ENCODE measurements at regions not wholly inside any gene's neighbourhood (a gene's known extent, or its start where the extent isn't known, plus 50 kb on each side); places are given as distances from the start of the nearest gene placed in this dataset.

DNA sequence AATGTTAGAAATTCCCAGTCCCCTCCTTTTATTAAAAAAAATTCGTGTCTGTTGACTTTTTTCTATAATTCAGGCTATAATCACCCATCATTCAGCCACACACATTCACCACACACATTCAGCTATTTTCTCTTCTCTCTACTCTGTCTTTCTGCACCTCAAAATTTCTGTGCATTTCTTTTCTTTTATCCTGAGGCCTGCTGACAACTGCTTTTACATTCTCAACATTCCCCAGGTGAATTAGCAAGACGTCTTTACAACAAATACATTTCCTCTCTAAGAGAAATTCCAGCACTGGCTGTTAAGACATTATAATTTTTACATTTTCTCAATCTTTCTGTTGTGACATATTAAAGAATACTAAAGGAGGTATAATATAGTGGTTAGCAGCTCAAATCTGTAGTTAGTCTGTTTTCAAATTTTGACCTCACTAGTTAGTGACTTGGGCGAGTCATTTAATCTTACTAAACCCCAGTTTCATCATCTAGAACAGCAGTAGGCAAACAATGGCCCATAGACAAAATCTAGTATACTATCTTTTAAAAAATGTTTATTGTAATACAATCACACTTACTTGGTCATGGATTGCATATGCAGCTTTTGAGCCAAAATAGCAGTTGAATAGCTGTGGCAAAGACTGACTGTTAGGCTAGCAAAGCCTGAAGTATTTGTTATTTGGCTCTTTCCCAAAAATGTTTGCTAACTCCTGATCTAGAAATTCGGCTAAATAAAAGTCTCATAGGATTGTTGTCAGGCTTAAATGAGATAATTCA, 350.7 kb downstream of the NSUN3 start:
- Mint-ChIP-seq H3K4me1 (no peaks in the 10 kb centered on the region), H3K27ac (no peak overlapping the region), H3K36me3 (no peaks in the 10 kb centered on the region), H3K4me3 (no peak overlapping the region), H3K27me3 (no peaks in the 10 kb centered on the region), H3K9me3 (no peaks in the 10 kb centered on the region)
- POLR2A ChIA-PET = no interaction called here
- DNase-seq (no peak), ATAC-seq (ENCODE audit: low read depth) (no peak)

DNA sequence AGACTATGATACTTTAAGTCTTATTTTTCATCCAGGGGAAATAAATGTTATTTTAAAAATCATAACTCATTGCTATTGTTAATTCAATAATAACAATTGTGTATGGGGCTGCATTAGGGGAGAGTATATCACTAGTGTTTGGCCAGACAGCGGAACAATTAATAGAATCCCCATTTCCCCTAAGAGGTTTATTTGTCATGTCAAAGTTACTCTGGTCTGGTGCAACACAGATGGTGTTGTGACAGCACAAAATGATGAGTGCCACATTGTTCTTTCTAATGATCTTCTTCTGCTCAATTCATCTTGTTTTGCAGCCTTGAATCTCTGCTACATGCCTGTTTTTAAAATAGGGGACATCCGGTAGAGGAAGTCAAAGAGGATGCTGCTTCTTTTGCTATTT, 351.6 kb downstream of the NSUN3 start:
- Mint-ChIP-seq H3K9me3 (no peaks in the 10 kb centered on the region), H3K27me3 (no peaks in the 10 kb centered on the region), H3K4me1 (no peaks in the 10 kb centered on the region), H3K36me3 (no peaks in the 10 kb centered on the region), H3K4me3 (no peak overlapping the region), H3K27ac (no peak overlapping the region)
- POLR2A ChIA-PET = no interaction called here
- ATAC-seq (ENCODE audit: low read depth) (no peak), DNase-seq (no peak)

DNA sequence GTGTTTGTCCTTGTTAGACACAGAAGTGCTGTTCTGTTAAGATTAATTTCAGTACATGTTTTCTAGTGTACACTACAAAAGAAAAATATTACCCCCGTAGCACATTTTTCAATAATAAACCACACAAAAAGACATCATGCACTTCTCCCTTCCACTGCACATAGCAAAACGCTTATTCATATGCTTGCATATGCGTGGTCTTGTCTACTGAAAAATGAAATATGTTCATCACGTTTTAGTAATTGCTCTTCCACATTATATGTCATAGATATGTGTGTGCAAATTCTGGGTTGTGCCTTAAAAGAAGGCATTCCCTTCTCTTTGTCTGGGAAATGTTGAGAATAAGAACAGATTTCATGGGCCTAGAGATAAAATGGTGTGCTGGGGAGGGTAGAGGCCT, 353.9 kb downstream of the NSUN3 start:
- Mint-ChIP-seq H3K27me3 (no peaks in the 10 kb centered on the region), H3K4me1 (no peaks in the 10 kb centered on the region), H3K36me3 (no peaks in the 10 kb centered on the region), H3K4me3 (no peak overlapping the region), H3K27ac (no peak overlapping the region), H3K9me3 (peaks cover 2% of the 10 kb centered on the region)
- no peak for ATAC-seq (ENCODE audit: low read depth)
- POLR2A ChIA-PET = no interaction called here
- DNase-seq = no peak

DNA sequence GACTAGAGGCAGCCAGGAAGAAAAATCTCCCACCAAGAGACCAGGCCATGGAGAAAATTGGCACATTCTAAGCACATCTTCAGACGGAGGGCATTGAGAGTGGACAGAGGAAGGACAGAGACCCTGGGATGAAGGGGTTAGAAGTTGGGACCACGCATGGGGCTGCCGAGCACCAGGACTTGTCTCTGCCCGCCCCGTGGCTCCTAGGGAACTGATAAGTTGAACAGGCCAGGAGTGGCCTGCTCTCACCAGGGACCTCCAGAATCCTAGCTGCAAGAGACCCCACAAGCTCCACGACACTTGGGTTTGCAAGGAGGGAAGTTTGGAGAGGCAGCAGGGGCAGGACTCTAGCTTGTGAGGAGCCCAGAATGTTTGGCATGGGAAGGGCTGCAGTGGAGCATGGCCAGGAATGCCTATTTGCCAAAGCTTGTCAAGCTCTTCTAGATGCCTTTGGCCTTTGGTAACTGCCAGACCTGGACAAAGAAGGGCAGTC, 355.1 kb downstream of the NSUN3 start:
- ATAC-seq (ENCODE audit: low read depth) = no peak
- Mint-ChIP-seq H3K36me3 (no peaks in the 10 kb centered on the region), H3K4me3 (no peak overlapping the region), H3K27ac (no peak overlapping the region), H3K4me1 (no peaks in the 10 kb centered on the region), H3K9me3 (peaks cover 2% of the 10 kb centered on the region), H3K27me3 (no peaks in the 10 kb centered on the region)
- no peak for DNase-seq
- POLR2A ChIA-PET = no interaction called here

DNA sequence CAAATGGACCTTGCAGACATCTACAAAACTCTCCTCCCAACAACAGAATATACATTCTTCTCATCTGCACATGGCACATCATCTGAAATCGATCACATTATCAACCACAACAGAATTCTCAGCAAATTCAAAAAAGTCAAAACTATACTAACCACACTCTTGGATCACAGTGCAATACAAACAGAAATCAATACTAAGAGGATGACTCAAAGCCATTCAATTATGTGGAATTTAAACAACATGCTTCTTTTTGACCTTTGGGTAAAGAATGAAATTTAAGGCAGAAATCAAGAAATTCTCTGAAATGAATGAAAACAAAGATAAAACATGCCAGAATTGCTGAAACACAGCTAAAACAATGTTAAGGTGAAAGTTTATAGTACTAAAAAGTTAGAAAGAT, 358.1 kb downstream of the NSUN3 start:
- no peak overlapping the region for H3K4me3 Mint-ChIP-seq
- POLR2A ChIA-PET = no interaction called here
- peaks cover 2% of the 10 kb centered on the region for H3K9me3 Mint-ChIP-seq
- H3K4me1 Mint-ChIP-seq = no peaks in the 10 kb centered on the region
- ATAC-seq (ENCODE audit: low read depth) (no peak), DNase-seq (no peak)
- no peaks in the 10 kb centered on the region for H3K27me3 Mint-ChIP-seq
- H3K27ac Mint-ChIP-seq = no peak overlapping the region
- H3K36me3 Mint-ChIP-seq = no peaks in the 10 kb centered on the region

DNA sequence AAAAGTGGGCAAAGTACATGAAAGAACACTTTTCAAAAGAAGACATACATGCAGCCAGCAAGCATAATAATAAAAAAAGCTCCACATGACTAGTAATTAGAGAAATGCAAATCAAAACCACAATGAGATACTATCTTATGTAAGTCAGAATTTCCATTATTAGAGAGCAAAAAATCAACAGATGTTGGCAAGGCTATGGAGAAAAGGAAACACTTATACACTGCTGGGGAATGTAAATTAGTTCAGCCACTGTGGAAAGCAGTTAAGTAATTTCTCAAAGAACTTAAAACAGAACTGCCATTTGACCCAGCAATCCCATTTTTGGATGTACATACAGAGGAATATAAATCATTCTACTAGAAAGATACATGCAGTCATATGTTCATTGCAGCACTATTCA, 360.7 kb downstream of the NSUN3 start:
- ATAC-seq (ENCODE audit: low read depth) (no peak), DNase-seq (no peak)
- Mint-ChIP-seq H3K27me3 (no peaks in the 10 kb centered on the region), H3K27ac (no peak overlapping the region), H3K36me3 (no peaks in the 10 kb centered on the region), H3K4me1 (no peaks in the 10 kb centered on the region), H3K9me3 (peaks cover 2% of the 10 kb centered on the region), H3K4me3 (no peak overlapping the region)
- POLR2A ChIA-PET = no interaction called here

DNA sequence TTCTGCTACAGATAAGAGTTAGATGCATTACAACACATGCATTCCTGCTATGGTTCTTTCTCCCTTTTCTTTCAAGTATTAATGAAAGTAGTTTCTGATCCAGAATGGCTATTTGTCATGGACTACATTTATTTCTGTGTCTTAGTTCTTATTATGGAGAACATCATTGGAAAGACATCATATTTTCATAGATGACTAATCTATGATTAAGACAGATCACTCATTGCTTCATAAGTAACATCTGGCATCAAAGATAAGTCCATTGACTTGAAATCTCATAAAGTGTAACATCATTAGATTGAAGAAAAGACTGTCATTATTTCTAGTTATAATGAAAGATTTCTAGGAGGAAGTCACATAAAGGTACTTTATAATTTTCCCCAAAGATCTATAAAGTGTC, 366.7 kb downstream of the NSUN3 start:
- H3K27me3 Mint-ChIP-seq = no peaks in the 10 kb centered on the region
- no peak for DNase-seq
- no peak overlapping the region for H3K4me3 Mint-ChIP-seq
- no peaks in the 10 kb centered on the region for H3K9me3 Mint-ChIP-seq
- no peaks in the 10 kb centered on the region for H3K36me3 Mint-ChIP-seq
- ATAC-seq (ENCODE audit: low read depth) = no peak
- no peak overlapping the region for H3K27ac Mint-ChIP-seq
- POLR2A ChIA-PET = no interaction called here
- H3K4me1 Mint-ChIP-seq = no peaks in the 10 kb centered on the region

DNA sequence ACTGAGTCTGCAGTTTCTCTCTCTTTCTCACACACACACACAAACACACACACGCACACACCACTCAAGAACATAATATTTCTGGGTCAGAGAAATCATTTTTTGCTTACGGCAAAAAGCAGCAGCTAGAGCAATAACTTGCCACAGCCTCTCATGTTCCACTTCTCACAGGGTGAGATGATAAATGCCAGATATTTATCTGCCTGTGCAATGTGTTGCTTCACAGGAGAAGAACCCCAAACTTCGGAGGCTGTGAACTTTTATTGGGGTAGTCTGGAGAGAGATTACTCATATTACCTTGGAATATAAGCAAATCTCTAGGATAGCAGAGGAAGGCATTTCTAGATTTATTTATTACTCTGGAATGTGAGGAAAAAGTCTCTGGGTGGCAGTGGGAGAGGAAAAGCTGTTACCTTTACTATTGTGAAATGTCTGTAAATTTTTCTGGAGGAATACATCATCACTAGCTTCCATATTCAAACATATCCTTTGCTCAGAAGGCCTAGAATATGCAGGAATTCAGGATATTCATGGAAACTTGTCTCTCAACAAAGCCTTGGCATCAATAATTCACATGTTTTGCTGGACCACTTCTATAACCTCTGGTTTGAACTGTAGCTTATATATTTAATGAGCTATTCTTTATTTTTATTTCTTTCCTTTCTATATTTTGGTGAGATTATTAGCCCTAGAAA, 369.2 kb downstream of the NSUN3 start:
- no peaks in the 10 kb centered on the region for H3K4me1 Mint-ChIP-seq
- no peak for ATAC-seq (ENCODE audit: low read depth)
- H3K27ac Mint-ChIP-seq = no peak overlapping the region
- H3K9me3 Mint-ChIP-seq = no peaks in the 10 kb centered on the region
- H3K27me3 Mint-ChIP-seq = no peaks in the 10 kb centered on the region
- POLR2A ChIA-PET = no interaction called here
- no peak for DNase-seq
- no peak overlapping the region for H3K4me3 Mint-ChIP-seq
- no peaks in the 10 kb centered on the region for H3K36me3 Mint-ChIP-seq

DNA sequence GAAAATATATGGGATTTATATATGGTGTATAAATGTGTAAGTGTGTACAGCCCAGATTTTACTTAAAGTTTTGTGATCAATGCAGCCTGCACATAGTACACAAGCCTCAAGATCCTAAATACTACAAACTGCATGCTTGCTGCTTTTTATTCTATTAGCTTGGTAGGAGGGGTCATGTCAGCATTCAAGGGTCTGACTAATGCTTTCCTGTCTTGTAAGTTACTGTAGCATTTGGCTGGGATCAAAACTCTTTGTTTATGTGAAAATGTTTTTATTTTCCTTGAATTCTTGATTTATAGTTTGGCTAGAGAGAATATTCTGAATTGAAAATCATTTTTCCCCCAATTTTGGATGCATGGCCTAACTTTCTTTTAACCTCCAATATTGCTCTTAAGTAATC, 370.9 kb downstream of the NSUN3 start:
- Mint-ChIP-seq H3K9me3 (peaks cover 1% of the 10 kb centered on the region), H3K27me3 (no peaks in the 10 kb centered on the region), H3K4me3 (no peak overlapping the region), H3K36me3 (no peaks in the 10 kb centered on the region), H3K27ac (no peak overlapping the region), H3K4me1 (no peaks in the 10 kb centered on the region)
- no peak for DNase-seq
- POLR2A ChIA-PET = no interaction called here
- no peak for ATAC-seq (ENCODE audit: low read depth)

DNA sequence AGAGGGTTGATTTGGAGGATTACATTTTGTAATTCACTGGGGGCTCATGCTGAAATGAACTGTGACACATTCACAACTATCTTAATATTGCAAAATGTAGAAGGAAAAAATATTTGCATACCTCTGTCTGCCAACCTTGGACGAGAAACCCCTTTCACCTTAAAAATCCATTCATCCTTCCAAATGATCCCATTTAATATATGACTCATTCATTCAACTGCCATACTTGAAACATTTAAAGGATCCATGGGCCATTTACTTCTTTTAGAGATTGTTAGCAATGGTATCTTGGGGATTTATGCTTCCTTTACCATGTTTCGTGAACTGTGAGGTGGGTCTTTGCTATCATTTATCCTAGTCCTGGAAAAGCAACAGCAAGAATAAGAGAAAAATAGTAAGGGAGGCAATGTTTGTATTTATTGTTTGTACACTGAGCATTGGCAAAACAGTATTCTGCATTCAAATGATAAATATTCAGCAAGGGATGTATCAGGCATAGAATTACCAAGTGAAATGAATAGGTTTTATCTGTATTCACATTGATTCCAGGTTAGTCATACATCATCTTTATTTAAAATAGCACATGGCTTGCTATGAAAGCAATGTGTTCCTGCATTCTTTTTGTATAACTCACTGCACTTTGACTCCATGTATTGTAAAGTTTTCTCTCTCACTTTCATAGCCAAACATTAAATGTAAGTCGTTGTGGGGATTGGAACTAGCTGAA, 378.1 kb downstream of the NSUN3 start:
- ATAC-seq (ENCODE audit: low read depth) (no peak), DNase-seq (no peak)
- no peak overlapping the region for H3K4me3 Mint-ChIP-seq
- POLR2A ChIA-PET = no interaction called here
- H3K4me1 Mint-ChIP-seq = no peaks in the 10 kb centered on the region
- no peaks in the 10 kb centered on the region for H3K27me3 Mint-ChIP-seq
- no peaks in the 10 kb centered on the region for H3K36me3 Mint-ChIP-seq
- H3K9me3 Mint-ChIP-seq = peaks cover 3% of the 10 kb centered on the region
- no peak overlapping the region for H3K27ac Mint-ChIP-seq

DNA sequence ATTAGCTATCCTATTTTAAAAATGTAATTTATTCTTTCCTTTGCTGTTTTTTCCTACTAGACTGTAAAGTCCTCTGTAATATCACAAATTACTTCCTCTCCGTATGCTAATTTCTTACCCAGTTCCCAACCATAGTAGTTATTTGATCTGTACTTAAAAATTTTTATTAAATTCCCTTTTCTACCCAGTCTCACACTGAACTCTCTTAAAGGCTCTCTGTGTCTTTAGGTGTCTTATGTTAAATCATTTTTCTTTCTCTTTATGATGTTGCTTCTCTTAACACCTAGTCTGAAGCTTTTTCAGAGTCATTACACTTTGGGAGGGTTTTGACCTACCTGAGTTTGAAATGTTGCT, 378.6 kb downstream of the NSUN3 start:
- H3K27me3 Mint-ChIP-seq = no peaks in the 10 kb centered on the region
- peaks cover 3% of the 10 kb centered on the region for H3K9me3 Mint-ChIP-seq
- DNase-seq (no peak), ATAC-seq (ENCODE audit: low read depth) (no peak)
- no peak overlapping the region for H3K27ac Mint-ChIP-seq
- POLR2A ChIA-PET = no interaction called here
- H3K4me1 Mint-ChIP-seq = no peaks in the 10 kb centered on the region
- H3K36me3 Mint-ChIP-seq = no peaks in the 10 kb centered on the region
- no peak overlapping the region for H3K4me3 Mint-ChIP-seq

DNA sequence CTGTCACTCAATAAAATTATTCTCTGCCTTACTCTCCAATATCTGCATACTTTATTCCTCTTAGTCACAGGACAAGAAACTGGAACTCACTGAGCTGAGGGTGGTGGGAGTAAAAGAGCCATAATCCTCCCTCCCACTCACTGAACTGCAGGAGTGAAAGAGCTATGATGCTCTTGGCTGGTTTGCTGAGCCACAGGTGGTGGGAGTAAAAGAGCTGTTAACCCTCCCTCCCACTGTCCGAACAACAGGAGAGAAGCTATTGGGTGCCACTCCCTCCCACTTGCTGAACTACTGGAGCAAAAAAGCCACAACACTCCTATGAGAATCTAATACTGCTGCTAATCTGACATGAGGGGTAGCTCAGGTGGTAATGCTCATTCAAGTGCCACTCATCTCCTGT, 391.0 kb downstream of the NSUN3 start:
- POLR2A ChIA-PET = no interaction called here
- Mint-ChIP-seq H3K4me3 (no peak overlapping the region), H3K4me1 (no peaks in the 10 kb centered on the region), H3K36me3 (no peaks in the 10 kb centered on the region), H3K27me3 (no peaks in the 10 kb centered on the region), H3K27ac (no peak overlapping the region), H3K9me3 (peaks cover 1% of the 10 kb centered on the region)
- ATAC-seq (ENCODE audit: low read depth) (no peak), DNase-seq (no peak)

DNA sequence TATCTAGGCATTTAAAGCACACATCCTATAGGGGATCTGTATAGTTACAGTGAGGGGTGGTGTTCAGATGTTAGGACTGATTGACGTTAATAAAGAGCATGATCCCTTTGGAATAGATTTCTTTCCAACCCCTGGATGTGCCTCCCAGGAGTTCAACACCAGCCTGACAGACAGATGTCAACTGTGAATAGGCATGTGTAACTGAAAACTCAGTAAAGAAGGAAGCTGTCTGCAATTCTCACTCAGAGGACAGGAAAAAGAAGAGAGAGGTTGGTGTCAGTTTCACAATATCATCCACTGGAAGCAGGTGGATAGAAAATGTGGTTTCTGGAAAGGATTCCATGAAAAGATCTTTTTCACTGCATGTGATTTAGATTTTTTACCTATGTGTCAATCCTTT, 396.3 kb downstream of the NSUN3 start:
- Mint-ChIP-seq H3K4me1 (no peaks in the 10 kb centered on the region), H3K36me3 (no peaks in the 10 kb centered on the region), H3K27ac (no peak overlapping the region), H3K9me3 (peaks cover 1% of the 10 kb centered on the region), H3K27me3 (no peaks in the 10 kb centered on the region), H3K4me3 (no peak overlapping the region)
- no peak for ATAC-seq (ENCODE audit: low read depth)
- DNase-seq = no peak
- POLR2A ChIA-PET = no interaction called here

DNA sequence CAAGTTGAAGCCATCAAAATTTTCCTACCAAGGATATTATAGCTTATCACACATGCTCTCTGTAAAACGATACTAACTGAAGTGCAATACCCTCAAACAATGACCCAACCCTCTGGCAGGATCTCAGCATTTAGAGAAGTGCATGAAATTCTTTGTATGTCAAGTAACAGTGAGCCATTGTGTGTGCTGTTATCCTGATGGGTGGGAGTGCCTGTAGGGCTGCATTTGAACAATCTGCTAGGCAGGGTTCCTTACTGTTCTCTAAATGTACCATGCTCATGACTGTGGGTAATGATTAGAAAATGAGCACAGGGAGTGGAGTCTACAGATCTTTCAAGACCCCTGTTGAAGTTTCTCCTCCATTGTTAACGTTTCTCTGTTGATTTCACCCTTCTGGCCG, 398.1 kb downstream of the NSUN3 start:
- POLR2A ChIA-PET = no interaction called here
- no peaks in the 10 kb centered on the region for H3K4me1 Mint-ChIP-seq
- H3K36me3 Mint-ChIP-seq = no peaks in the 10 kb centered on the region
- ATAC-seq (ENCODE audit: low read depth) (no peak), DNase-seq (no peak)
- H3K27me3 Mint-ChIP-seq = no peaks in the 10 kb centered on the region
- no peak overlapping the region for H3K27ac Mint-ChIP-seq
- H3K9me3 Mint-ChIP-seq = no peaks in the 10 kb centered on the region
- no peak overlapping the region for H3K4me3 Mint-ChIP-seq

All from activated naive CD8-positive, alpha-beta T cell treated with anti-CD3 and anti-CD28 coated beads, Interleukin-2, amount 10 ng/mL, durations not matched to agents 7 days and 5 days (primary cell).